ENCODE measurements at regions not wholly inside any gene's neighbourhood (a gene's known extent, or its start where the extent isn't known, plus 50 kb on each side); places are given as distances from the start of the nearest gene placed in this dataset.

- TF ChIP-seq BCL3 (IDR thresholded peaks at IDR 0.05) = no peak
- TF ChIP-seq ATOH8 (CRISPR knock-in tag; IDR thresholded peaks at IDR 0.05; ENCODE audit: low read depth) = no peak
Measured at GRCh38 chr5:117681431-117682254, 1107.0 kb upstream of the SEMA6A start (continued).

- no peaks in the 10 kb centered on the region for H3K4me1 ChIP-seq
- CTCF ChIA-PET = no interaction called here
Measured at GRCh38 chr5:117680426-117680825, 1105.8 kb upstream of the SEMA6A start.

GRCh38 chr5:117679046-117679445 lies 1104.4 kb upstream of the SEMA6A start:
- TF ChIP-seq CEBPB (IDR thresholded peaks at IDR 0.05) (no peak), SREBF2 (IDR thresholded peaks at IDR 0.05) (no peak), TP53 (CRISPR knock-in tag; IDR thresholded peaks at IDR 0.05) (no peak)
- H3K27ac ChIP-seq = no peak overlapping the region
- no peaks in the 10 kb centered on the region for H3K4me1 ChIP-seq
- H3K9me3 ChIP-seq = no peaks in the 10 kb centered on the region
- CTCF ChIA-PET = no interaction called here
- FAIRE-seq = no peak
- no peak overlapping the region for H3K4me3 ChIP-seq
- POLR2A ChIA-PET = no interaction called here
- H3K4me2 ChIP-seq = no peak overlapping the region
- 2% methylated on average over 4 of the region's 4 CpGs for WGBS (ENCODE audit: missing lambda C conversion rate)
- no peak for DNase-seq (ENCODE audit: low read depth in 1 of 2, low spot score in 1 of 2)
- ATAC-seq = no peak

More at GRCh38 chr5:117680426-117680825, 1105.8 kb upstream of the SEMA6A start:
- Histone ChIP-seq H3K4me2 (no peak overlapping the region), H3K27ac (no peak overlapping the region), H3K9me3 (no peaks in the 10 kb centered on the region), H3K4me3 (no peak overlapping the region)
- WGBS (ENCODE audit: missing lambda C conversion rate) = 70% methylated on average over 1 of the region's 1 CpG
- no peak for TF ChIP-seq EHF (CRISPR knock-in tag; IDR thresholded peaks at IDR 0.05)
- no peak for TF ChIP-seq CEBPB (IDR thresholded peaks at IDR 0.05)
- TF ChIP-seq NPAS2 (CRISPR knock-in tag; IDR thresholded peaks at IDR 0.05; ENCODE audit: borderline replicate concordance) = no peak
- no peak for TF ChIP-seq MAFK (IDR thresholded peaks at IDR 0.05; ENCODE audit: partially characterized antibody)
- TF ChIP-seq KDM1A (IDR thresholded peaks at IDR 0.05; ENCODE audit: low read depth) = no peak
- TF ChIP-seq FOSL2 (IDR thresholded peaks at IDR 0.05) = no peak
- no peak for TF ChIP-seq FOSL2 (CRISPR knock-in tag; IDR thresholded peaks at IDR 0.05)
- TF ChIP-seq CBX8 (IDR thresholded peaks at IDR 0.05) = no peak
- TF ChIP-seq RFX5 (IDR thresholded peaks at IDR 0.05) = no peak
- TF ChIP-seq POLR2A (IDR thresholded peaks at IDR 0.05; ENCODE audit: low read length) = no peak
- TF ChIP-seq ESRRA (IDR thresholded peaks at IDR 0.05; ENCODE audit: borderline replicate concordance, low read length) = no peak
- no peak for TF ChIP-seq EHMT2 (IDR thresholded peaks at IDR 0.05; ENCODE audit: low read depth)
- TF ChIP-seq BCL3 (IDR thresholded peaks at IDR 0.05) = no peak
- TF ChIP-seq HOXB5 (CRISPR knock-in tag; IDR thresholded peaks at IDR 0.05) = no peak
- no peak for TF ChIP-seq POLR2AphosphoS2 (conservative IDR thresholded peaks at IDR 0.05; ENCODE audit: low read length)
- no peak for TF ChIP-seq HDAC2 (IDR thresholded peaks at IDR 0.05)
- no peak for TF ChIP-seq ZNF302 (CRISPR knock-in tag; IDR thresholded peaks at IDR 0.05)
- no peak for TF ChIP-seq CBX2 (IDR thresholded peaks at IDR 0.05; ENCODE audit: borderline replicate concordance, low read depth)
- TF ChIP-seq RCOR1 (IDR thresholded peaks at IDR 0.05; ENCODE audit: low read depth, low read length) = no peak
- TF ChIP-seq BHLHE40 (IDR thresholded peaks at IDR 0.05; ENCODE audit: low read depth, low read length) = no peak
- DNase-seq (ENCODE audit: low read depth in 1 of 2, low spot score in 1 of 2) (no peak), FAIRE-seq (no peak), ATAC-seq (no peak)
- POLR2A ChIA-PET = no interaction called here
